ENCODE measurements at regions not wholly inside any gene's neighbourhood (a gene's known extent, or its start where the extent isn't known, plus 50 kb on each side); places are given as distances from the start of the nearest gene placed in this dataset.
A peak's percentile ranks its signal among the peaks of the same experiment; 100 is the strongest.
"Not testable (repeated sequence)": the region's sequence is repeated elsewhere in the genome, so short reads cannot be mapped to it uniquely, and the experiment has no call there.

DNA sequence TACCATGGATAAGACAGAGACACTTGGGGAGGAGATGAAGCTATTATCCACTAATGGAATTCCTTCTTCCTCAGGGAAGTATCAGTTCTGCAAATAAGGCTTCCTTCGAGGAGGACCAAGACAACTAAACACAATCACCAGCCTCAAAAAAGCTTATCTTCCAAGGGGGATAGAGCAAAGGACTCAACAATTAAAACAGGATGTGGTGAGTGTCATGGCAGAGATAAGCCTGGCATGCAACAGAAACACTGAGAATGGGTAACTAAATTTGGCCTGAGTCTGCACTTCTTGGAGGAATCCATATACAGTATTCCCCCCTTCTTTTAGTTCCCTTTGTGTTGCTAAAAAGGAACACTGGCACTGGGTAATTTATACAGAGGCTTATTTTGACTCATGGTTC, 1285.2 kb downstream of the GATA3 start:
- Histone ChIP-seq H3K9me3 (no peaks in the 10 kb centered on the region), H3K27ac (no peak overlapping the region), H3K36me3 (no peaks in the 10 kb centered on the region), H3K4me1 (no peaks in the 10 kb centered on the region), H3K4me3 (no peak overlapping the region), H3K27me3 (no peaks in the 10 kb centered on the region)
- intact Hi-C loops (cut with DNase I): loop anchor here (10.0 kb wide), 1 partner anchor 1695 kb away; no protein-coding TSS in a partner anchor
- TF ChIP-seq, protein P1, sequence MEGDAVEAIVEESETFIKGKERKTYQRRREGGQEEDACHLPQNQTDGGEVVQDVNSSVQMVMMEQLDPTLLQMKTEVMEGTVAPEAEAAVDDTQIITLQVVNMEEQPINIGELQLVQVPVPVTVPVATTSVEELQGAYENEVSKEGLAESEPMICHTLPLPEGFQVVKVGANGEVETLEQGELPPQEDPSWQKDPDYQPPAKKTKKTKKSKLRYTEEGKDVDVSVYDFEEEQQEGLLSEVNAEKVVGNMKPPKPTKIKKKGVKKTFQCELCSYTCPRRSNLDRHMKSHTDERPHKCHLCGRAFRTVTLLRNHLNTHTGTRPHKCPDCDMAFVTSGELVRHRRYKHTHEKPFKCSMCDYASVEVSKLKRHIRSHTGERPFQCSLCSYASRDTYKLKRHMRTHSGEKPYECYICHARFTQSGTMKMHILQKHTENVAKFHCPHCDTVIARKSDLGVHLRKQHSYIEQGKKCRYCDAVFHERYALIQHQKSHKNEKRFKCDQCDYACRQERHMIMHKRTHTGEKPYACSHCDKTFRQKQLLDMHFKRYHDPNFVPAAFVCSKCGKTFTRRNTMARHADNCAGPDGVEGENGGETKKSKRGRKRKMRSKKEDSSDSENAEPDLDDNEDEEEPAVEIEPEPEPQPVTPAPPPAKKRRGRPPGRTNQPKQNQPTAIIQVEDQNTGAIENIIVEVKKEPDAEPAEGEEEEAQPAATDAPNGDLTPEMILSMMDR (IDR thresholded peaks at IDR 0.05): no peak
- TF ChIP-seq POLR2AphosphoS5 (IDR thresholded peaks at IDR 0.05; ENCODE audit: insufficient read depth in 1 of 2, low read depth in 1 of 2) (no peak), POLR2A (IDR thresholded peaks at IDR 0.05) (no peak)
- no peak for DNase-seq (ENCODE audit: extremely low spot score in 2 of 2)

DNA sequence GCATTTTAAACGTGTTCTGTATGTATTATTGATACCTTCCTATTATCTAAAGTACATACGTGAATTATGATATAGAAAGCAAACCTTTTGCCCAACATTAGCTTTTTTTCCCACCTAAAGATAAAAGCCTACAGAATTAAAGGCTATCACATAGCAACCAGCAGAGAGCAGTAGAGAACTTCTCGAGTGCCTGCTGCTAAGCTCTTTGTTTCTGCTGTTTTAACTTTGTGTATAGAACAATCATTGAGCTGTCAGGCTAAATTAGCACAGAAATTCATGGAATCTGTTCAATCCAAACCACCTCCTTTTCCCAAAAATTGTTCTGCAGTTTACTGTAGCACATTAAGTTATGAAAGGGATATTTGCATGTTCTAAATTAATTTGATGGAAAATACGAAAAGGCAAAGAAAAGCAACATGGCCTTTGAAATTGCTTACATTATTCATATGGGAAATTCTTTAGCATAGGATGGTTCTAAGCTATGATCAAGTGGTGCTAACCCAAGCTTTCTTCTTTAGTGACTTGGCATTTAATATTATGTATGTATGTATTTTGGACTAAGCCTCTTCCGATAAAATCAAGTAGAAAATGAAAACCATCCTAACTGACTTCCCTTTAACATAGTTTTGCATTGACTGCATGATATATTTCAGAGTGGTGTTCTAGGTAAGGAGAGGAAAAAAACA, 1288.5 kb downstream of the GATA3 start:
- H3K4me1 ChIP-seq: no peaks in the 10 kb centered on the region
- no peak for DNase-seq (ENCODE audit: extremely low spot score in 2 of 2)
- intact Hi-C loops (cut with DNase I): no loop called here
- H3K4me3 ChIP-seq: no peak overlapping the region
- H3K9me3 ChIP-seq: no peaks in the 10 kb centered on the region
- H3K27me3 ChIP-seq: no peaks in the 10 kb centered on the region
- no peaks in the 10 kb centered on the region for H3K36me3 ChIP-seq
- no peak for TF ChIP-seq POLR2A (IDR thresholded peaks at IDR 0.05)
- TF ChIP-seq, protein P1 (IDR thresholded peaks at IDR 0.05): peak in 2 of 3 experiments; percentile 5 to 31
- no peak overlapping the region for H3K27ac ChIP-seq

DNA sequence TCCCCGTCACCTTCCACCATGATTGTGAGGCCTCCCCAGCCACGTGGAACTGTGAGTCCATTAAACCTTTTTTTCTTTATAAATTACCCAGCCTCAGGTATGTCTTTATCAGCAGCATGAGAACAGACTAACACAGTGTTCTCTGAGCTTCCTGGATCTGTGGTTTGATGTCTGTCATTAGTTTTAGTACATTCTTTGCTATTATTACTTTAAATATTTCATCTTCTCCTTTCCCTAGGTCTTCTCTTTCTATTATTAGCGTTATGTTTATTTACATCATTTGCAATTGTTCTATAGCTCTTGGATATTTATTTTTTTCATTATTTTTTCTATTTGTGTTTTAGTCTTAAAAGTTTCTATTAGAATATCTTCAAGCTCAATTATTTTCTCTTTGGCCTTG, 1293.4 kb downstream of the GATA3 start:
- H3K9me3 ChIP-seq; H3K36me3 ChIP-seq; DNase-seq (ENCODE audit: extremely low spot score in 2 of 2); H3K4me3 ChIP-seq; intact Hi-C loops (cut with DNase I); H3K27ac ChIP-seq; H3K4me1 ChIP-seq; H3K27me3 ChIP-seq: not testable (repeated sequence)

DNA sequence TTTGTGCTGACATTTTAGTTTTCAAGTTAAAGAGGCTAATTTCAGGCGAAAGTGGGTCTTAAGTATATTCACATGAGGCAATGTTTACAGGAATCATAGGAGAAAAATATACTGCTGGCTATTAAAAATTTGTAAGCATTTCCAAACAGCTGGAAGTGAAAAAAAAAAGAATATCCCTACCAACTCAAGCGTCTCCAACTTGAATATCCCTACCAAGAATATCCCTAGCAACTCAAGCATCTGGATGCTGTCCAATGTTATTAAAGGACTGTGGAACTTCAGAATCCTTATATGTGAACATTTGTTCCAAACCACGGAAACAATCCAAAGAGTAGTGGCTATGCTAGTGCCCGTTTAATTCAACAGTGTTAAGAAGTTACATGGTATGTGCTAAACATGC, 1303.0 kb downstream of the GATA3 start:
- H3K4me3 ChIP-seq: no peak overlapping the region
- DNase-seq (ENCODE audit: extremely low spot score in 2 of 2): no peak
- H3K27me3 ChIP-seq: no peaks in the 10 kb centered on the region
- no peak overlapping the region for H3K27ac ChIP-seq
- H3K9me3 ChIP-seq: no peaks in the 10 kb centered on the region
- no peaks in the 10 kb centered on the region for H3K36me3 ChIP-seq
- intact Hi-C loops (cut with DNase I): no loop called here
- TF ChIP-seq POLR2A (IDR thresholded peaks at IDR 0.05) (no peak), POLR2AphosphoS5 (IDR thresholded peaks at IDR 0.05; ENCODE audit: insufficient read depth in 1 of 2, low read depth in 1 of 2) (no peak)
- TF ChIP-seq, protein P1 (IDR thresholded peaks at IDR 0.05): no peak
- H3K4me1 ChIP-seq: no peaks in the 10 kb centered on the region

DNA sequence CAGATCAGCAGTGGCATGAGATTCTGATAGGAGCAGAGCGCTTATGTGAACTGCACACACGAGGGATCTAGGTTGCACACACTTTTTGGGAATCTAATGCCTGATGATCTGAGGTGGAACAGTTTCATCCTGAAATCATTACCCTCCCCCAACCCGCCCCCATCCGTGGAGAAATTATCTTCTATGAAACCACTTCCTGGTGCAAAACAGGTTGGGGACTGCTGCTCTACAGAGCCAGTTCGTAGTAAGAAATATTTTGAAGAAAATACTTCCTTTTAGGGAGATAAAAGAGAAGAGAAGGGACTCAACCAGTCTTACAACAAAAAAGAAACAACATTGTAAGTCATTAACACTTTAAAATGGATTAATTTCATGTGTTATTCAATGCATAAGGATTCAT, 1308.2 kb downstream of the GATA3 start:
- DNase-seq (ENCODE audit: extremely low spot score in 2 of 2): no peak
- no peaks in the 10 kb centered on the region for H3K36me3 ChIP-seq
- TF ChIP-seq POLR2AphosphoS5 (IDR thresholded peaks at IDR 0.05; ENCODE audit: insufficient read depth in 1 of 2, low read depth in 1 of 2): no peak
- TF ChIP-seq, protein P1 (IDR thresholded peaks at IDR 0.05): no peak
- no peak for TF ChIP-seq POLR2A (IDR thresholded peaks at IDR 0.05)
- H3K27me3 ChIP-seq: no peaks in the 10 kb centered on the region
- H3K4me3 ChIP-seq: no peak overlapping the region
- intact Hi-C loops (cut with DNase I): no loop called here
- H3K9me3 ChIP-seq: no peaks in the 10 kb centered on the region
- no peaks in the 10 kb centered on the region for H3K4me1 ChIP-seq
- no peak overlapping the region for H3K27ac ChIP-seq
